NCI-H1092 treated with DMSO at 0.1 percent for 48 hours (cell line): ENCODE measurements at regions not wholly inside any gene's neighbourhood (a gene's known extent, or its start where the extent isn't known, plus 50 kb on each side); places are given as distances from the start of the nearest gene placed in this dataset.
"Not testable (repeated sequence)": the region's sequence is repeated elsewhere in the genome, so short reads cannot be mapped to it uniquely, and the experiment has no call there.

ENCODE experiments used
- DNase-seq: peaks from one replicate; lab custom pipeline; 2025; lab: John Stamatoyannopoulos, UW

DNA sequence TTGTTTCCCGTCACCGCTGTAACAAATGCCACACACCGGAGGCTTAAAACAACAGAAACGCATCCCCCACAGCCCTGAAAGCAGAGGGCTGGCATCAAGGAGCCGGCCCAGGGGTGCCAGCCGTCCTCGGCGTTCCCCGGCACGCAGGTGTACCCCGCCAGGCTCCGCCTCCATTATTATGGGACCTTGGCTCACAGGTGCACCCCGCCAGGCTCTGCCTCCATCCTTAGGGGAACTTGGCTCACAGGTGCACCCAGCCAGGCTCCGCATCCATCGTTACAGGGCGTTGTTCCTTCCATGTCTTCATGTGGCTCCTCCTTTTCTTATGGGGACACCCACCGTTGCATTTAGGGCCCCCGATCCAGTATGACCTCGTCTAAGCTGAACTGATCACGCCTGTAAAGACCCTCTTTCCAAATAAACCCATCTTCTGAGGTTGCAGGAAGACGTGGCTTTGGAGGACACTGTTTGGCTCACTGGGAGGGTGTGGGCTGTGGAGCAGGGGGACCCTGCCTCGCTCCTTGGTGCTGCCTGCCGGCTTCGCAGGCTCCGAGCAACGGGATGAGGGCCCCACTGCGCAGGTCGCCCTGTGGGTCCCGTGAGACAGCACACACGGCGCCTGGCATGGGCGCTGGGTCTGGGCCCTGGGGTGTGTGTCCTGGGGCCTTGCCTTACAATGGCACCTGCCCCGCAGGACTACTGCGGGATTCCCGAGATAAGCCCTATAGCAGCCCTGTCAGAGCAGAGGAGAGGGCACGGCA lies 154.9 kb upstream of the ZNF469 start:
- not testable (repeated sequence) for DNase-seq

DNA sequence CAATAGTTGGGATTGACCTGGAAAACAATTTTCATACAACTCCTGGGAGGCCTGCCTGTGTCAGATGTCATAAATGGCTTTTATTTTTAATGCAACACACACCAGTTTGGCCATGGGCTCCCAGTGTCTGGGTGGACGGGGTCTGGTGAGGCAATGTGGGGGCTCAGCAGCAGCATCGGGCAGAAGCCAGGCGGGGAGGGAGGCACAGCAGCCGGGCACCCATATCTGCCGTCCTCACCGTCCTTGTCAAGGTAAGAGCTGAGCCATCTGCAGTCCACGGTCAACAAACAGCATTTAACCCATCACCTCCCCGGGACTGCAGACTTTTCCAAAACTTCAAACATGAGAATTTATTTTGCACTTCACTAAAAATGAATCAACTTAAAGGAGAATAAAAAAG lies 154.0 kb upstream of the ZNF469 start:
- DNase-seq: not testable (repeated sequence)

DNA sequence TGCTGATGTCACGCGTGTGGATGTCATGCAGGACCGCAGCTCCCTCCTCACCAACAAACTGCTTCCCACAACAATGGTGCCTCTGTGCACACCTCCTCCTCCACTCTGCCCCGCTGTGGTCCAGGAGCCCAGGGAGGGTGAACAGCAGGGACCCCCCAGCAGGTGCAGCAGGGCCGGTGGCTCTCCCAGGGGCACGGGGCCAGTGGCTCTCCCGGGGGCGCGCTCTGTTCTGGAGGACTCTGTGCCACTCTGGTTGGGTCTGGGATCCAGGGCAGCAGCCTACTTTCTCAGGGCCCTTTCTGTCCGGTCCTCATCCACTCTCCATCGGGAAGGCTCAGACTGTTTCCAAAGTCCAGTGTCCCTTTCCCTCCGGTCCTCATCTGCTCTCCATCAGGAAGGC lies 153.0 kb upstream of the ZNF469 start:
- DNase-seq: not testable (repeated sequence)

DNA sequence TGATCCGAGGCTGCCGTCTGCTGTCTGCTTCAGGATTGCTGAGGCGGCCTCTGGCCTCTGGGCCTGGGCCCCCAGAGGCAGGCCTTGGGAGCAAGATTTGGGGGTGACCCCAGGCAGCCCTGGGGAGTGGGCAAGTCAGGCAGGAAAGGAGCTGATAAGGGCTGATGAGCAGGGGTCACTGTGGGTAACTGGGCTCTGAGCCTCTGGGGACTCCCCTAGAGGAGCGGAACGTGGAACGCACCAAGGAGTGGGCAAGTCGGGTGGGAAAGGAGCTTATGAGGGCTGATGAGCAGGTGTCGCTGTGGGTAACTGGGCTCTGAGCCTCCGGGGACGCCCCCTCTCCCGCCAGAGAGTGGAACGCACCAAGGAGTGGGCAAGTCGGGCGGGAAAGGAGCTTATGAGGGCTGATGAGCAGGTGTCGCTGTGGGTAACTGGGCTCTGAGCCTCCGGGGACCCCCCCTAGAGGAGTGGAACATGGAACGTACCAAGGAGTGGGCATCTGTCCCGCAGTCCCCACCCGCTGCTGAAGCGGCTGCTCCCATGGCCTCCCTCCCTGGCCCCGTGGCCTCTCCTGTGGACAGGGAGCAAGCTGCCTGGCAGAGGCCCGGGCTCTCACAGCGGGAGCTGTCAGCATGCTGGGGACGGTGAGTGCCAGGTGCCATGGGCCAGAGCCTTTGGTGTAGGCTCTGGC lies 152.3 kb upstream of the ZNF469 start:
- not testable (repeated sequence) for DNase-seq

DNA sequence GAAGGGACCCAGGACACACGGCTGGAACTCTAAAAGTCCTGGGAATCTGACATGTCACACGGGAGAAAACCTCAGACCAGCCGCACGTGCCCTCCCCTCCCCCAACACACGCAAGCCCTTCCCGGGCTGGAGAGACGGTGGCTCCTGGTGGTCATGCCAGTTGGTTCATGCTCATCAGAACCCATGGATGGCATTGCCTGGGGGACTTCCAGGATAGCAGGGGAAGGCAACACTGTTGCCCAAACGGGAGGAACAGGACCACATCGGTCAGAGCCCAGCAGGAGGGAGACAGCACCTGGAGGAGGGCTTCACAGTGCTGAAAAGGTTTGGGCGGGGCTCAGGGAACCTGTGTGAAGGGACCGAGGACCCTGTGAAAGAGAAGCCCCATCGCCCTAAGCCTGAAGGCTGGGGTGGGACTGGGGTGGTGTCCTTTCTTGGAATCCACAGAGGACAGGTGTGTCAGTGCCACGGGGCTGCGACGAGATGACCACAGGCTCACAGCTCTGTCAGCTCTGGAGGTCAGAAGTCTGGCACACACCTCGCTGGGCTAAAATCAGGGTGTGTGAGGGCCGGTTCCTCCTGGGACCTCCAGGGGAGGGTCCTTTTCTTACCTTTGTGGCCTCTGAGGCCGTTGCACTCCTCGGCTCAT lies 151.7 kb upstream of the ZNF469 start:
- not testable (repeated sequence) for DNase-seq

DNA sequence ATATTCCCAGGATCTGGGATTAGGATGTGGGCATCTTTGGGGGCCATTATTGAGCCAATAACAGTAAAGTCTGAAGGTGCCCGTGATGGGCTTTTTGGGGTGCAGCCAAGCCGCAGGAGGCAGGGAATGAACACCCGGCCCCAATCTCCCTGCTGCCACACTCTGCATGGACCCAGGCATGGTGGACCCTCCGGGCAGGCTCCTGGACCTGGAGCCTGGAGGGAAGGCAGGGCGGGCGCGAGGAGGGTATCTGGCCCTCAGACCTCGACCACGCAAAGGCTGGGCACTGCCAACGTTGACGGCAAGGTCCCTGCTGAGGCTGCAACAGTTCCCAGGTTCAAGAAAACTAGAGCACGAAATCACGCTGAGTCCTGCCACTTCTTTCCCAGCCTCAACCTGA lies 150.9 kb upstream of the ZNF469 start:
- DNase-seq: not testable (repeated sequence)

DNA sequence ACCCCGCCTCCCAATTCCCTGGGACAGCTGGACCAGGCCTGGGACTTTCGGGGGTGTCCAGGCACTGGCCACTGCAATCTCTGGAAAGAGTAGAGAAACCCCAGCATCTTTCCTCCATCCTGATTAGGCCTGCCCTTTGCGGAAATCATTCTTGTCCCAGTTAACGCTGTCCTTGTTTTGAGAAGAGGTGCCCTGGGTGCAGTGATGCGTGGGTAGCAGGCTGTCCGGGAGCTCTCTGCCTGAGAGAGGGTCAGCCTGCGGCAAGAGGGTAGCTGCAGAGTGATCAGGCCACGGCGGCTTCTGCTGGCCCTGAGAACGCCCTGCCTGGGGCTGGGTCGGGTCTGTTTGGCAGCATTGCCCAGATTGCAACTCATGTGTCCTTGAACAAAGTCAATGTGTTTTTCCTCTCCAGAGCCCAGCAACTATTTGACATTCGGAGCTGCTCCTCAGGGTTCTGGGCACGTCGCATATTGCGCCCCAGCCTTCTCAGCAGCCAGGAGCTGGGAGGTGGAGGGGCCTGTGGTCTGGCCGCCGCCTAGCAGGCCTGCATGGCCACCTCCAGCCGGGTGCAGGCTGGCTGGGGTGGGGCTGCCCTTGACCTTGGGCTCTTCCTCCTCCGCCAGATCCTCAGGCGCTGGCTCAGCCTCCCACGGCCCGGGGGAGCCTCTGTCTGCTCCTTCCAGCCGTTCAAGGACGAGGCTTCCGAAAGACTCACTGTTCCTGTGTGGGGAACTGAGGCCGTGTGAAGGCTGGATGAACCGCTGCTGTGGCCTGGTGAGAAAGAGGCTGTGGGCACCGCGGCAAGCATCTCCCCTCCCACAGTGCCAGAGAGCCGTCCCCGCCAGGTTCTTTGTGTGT lies 150.1 kb upstream of the ZNF469 start:
- not testable (repeated sequence) for DNase-seq

DNA sequence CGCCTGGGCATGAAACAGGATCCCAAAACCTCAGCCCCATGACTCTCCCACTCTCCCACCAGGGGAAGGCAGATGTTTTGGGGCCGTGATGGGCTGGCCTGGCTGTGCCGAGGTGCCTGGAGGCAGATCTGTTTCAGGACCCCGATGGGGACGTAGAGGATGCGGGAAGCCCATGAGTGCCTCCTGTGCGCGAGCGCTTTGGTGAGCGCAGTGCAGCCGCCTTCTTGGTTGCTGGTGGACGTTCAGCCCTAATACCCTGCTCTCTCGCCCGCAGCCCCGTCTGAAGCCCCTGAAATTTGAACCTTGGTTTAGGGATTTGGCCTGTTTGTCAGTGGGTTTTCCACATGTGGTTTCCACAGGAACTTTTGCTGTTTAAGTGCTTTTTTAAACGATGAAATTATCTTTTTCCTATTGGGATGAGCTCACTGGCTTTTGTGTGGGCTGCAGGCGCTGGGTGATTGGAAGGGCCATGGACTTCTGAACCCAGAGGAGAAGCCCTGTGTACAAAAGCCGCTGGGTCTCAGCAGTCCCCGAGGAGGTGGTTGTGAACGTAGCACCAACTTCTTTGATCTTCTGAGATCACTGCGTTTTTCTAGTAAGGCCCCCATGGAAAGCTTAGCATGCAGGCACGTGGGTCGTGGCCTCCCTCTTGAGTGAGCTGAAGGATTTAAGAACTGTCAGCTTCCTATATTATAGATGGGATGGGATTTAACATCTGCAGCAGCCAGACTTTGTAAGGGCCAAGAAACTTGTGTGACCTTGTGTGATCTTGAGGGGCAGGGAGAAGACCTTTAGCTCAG lies 148.9 kb upstream of the ZNF469 start:
- DNase-seq: not testable (repeated sequence)

DNA sequence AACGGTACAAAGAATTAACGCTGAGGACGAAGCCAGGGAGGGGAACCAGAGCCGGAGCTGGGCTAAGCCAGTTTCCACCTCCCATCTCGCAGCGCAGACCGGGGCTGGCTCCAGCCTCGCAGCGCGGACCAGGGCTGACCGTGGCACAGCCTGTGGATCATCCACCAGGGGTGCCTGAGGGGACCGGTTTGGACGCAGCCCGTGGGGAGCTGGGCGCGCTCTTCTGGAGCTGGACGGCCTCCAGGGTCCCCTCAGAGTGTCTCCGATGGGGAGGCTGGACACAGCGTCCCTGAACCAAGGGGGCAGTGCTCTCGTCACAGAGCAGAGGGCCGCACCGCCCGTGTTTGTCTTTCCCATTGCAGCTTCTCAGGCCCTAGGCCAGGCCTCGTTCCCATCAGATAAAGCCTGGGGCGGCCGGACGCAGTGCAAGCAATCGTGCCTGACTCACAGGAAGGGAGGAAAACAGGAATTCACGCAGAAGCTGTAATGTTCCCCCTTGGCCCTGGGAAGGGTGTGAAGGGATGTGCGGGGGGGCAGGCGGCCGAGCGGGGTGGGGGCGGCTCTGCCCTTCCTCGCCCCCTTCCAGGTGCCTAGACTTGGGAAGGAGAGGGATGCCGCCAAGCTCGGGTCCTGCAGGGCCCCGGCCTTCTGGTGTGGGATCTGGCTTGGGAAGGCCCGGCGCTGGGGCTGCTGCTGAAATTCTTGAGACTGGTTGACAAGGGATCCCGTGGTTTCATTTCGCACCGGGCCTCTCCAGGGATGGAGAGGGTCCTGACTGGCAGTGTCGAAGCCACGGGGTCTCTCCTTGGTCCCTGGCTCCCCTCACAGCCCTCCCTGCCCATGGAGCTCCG lies 148.1 kb upstream of the ZNF469 start:
- DNase-seq: not testable (repeated sequence)

DNA sequence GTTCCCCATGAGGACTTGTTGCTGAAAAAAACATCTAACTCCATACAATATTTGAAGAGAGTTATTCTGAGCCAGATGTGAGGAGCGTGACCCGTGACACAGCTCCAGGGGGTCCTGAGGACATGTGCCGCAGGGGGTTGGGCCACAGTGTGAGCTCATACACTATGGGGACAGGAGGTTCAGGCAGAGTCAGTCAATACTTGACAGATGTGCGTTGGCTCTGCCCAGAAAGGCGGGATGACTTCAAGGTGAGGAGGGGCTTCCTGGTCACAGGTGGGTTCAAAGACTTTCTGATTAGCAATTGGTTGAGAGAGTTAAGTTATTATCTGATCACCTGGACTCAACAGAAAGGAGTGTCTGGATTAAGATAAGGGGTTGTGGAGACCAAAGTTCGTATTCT lies 147.1 kb upstream of the ZNF469 start:
- DNase-seq: not testable (repeated sequence)

DNA sequence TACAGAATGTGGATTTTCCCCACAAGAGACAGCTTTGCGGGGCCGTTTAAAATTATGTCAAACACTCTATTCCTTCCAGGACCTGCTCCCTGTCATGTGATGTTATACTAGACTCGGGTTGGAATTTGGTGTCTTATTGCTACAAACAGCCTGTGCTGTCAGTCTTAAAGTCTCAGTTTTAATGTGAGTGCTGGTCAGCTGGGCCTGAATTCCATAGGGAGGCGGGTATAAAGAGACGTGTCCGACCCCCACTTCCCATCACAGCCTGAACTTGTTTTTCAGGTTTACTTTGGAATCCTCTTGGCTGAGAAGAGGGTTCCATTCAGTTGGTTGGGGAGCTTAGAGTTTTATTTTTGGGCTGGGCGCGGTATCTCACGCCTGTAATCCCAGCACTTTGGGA lies 146.5 kb upstream of the ZNF469 start:
- DNase-seq: not testable (repeated sequence)

DNA sequence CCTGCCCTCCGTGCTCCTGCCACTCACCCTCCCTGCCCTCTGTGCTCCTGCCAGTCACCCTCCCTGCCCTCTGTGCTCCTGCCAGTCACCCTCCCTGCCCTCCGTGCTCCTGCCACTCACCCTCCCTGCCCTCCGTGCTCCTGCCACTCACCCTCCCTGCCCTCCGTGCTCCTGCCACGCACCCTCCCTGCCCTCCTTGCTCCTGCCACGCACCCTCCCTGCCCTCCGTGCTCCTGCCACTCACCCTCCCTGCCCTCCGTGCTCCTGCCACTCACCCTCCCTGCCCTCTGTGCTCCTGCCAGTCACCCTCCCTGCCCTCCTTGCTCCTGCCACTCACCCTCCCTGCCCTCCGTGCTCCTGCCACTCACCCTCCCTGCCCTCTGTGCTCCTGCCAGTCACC lies 145.4 kb upstream of the ZNF469 start:
- not testable (repeated sequence) for DNase-seq

DNA sequence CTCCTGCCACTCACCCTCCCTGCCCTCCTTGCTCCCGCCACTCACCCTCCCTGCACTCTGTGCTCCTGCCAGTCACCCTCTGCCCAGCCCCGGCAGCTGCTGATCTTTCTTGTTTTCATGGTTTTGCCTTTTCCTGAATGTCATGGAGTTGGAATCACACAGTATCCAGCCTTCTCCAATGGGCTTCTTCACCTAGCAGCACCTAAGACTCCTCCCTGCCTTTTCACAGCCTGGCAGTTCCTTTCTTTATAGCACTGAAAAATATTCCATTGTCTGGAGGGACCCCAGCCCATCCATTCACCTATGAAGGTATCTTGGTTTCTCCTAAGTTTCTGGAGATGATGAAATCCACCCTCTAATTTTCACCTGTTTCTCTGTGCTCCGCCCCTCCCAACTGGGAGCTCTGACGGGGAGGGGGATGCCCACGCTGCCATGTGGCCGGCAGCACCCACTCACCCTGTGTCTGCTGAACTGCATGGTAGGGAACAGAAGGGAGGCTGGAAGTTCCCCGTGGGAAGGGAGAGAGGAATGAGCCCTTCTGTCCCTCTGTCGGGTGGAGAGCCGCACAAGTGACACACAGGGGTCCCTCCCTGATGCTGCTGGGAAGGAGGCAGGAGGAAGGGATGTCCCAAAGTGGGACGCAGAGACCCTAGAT lies 144.9 kb upstream of the ZNF469 start:
- DNase-seq: not testable (repeated sequence)

DNA sequence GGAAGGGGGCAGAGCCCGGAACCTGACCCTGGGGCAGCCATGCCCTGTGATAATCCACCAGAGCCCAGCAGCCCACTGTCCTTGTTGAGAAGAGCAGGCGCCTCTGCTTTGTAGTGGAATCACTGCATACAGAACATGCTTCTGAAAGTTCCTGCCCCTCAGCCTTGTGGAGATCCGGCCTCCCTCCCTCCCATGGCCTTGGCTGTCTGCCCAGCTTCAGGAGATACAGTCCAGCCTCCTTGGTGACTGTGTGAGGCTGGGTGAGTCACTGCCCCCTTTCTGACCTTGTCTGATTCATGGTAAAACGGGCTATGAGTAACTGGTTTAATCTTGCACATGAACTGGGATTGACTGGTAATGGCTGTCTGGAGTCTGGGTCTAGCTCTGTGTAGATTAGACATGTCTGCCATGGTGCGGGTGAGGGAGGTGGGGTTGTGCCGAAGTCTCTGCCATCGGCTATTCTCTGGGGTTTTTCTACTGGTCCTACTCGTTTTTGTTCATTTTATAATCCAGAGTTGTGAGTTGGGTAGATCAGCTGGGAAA lies 144.0 kb upstream of the ZNF469 start:
- not testable (repeated sequence) for DNase-seq

DNA sequence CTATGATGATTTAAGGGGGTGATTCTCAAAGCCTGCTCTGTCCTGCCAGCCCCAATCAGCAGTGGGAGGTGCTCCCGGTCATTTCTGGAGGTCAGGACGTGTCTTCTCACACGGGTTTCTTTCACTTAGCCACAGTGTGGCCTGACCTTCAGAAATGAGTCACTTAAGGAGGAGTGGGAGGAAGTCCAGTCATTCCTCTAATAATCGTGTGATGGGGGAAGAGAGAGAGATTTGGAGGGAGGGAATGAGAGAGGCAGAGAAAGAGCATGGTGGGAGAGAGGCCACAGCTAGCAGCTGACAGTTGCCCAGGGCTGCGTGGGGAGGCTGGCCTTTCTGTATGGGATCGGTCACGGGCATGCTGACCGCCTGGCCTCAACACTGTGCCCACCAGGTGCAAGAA lies 142.6 kb upstream of the ZNF469 start:
- DNase-seq: not testable (repeated sequence)

DNA sequence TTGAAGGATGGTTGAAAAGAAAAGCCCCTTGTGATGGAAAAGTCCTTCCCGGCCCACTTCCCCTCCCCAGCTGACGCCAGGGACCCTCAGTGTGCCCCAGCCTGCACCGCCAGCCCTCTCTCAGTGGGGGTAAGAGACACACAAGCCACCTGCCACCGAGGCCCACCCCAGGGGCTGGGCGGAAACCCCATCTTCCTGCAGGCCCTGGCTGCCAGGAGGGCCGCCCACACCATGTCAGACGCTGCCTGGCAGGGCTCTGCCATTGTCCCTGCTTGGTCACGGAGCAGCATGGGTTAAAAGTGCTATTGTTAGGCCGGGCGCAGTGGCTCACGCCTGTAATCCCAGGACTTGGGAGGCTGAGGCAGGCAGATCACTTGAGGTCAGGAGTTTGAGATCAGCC lies 142.0 kb upstream of the ZNF469 start:
- DNase-seq: not testable (repeated sequence)

DNA sequence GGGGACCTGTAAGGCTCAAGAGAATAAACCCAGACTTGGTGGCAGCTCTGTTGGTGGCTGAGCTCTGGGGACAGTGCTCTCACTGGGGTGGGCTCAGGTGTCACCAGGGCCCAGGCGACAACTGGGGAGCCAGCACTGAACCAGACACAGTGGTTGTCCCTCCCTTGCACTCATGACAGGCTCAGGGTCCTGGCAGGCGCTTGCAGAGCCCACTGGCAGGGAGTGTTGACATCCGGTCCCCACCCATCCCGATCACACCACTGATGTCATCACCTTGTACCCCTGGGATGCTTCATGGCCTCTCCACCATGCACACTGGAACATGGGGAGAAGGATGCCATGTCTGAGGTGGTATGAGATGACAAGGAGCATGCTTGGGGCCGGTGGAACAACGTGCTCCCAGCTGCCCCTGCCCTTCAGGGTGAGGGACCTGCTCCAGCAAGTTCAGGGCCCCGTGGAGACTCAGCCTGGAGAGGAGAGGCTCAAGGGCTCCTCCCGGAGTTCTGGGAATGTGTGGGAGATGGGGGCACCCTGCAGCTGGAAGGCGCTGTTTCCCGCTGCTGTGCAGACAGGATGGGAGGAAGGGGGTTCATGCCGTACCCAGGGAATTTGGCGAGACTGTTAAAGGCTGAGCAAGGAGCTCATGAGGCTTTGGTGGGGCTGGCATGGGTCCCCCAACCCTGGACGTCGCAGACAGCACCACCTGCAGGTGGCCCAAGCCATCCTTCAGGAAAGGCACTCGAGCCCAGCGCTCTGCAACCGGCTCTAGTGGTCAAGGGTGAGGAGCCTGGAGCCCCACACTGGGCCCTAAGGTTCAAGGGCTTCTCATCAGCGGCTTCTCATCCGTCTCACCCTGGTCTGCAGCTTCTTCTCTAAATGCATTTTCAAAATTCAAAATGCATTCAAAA lies 141.1 kb upstream of the ZNF469 start:
- not testable (repeated sequence) for DNase-seq
